Endothelial cell of umbilical vein (primary cell): ENCODE measurements at regions not wholly inside any gene's neighbourhood (a gene's known extent, or its start where the extent isn't known, plus 50 kb on each side); places are given as distances from the start of the nearest gene placed in this dataset.

Source experiments
- EZH2 ChIP-seq: IDR thresholded peaks from 2 replicates; pipeline ENCODE4 v1.6.1; 2012; ENCODE audit warnings: borderline replicate concordance, low read depth, mild to moderate bottlenecking, moderate library complexity, low read length, inconsistent platforms; ENCODE audit not compliant: severe bottlenecking
- JUN ChIP-seq: IDR thresholded peaks from 2 replicates; pipeline ENCODE4 v1.6.1; 2011; ENCODE audit warnings: borderline replicate concordance, low read depth; ENCODE audit not compliant: insufficient read length, insufficient read depth
- POLR2A ChIP-seq: IDR thresholded peaks from 2 replicates; pipeline ENCODE4 v1.6.1; 2012; ENCODE audit warnings: low read depth, mild to moderate bottlenecking, control low read depth, low read length
- TF ChIP-seq, protein P1 (sequence below), 2 donors: IDR thresholded peaks; 1 replicate in 1 of 2; 2 replicates in 1 of 2; pipeline ENCODE4 v1.5.1; 2011; ENCODE audit warnings: low read length in 2 of 2, mild to moderate bottlenecking in 2 of 2, moderate library complexity in 2 of 2, control low read depth in 1 of 2, inconsistent platforms in 1 of 2, low read depth in 1 of 2; ENCODE audit not compliant: insufficient read depth in 1 of 2; ENCODE audit errors: extremely low read depth in 1 of 2

DNA sequence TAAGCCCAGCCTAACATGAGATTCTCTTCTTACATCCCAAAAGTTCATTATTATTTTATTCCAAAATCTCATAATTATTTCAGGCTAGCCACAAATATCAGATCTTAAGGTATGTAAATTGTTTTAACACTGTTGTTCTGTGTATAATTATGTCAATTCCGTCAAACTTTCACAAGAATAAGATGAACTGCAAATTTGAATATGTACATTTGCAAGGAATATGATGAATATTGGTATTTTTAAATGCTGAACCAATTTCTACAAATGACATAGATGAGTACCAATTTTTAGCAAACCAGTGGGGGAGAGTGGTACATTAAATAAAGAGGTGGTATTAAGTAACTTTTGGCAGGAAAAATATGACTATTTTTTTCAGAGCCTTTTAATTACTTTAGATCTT lies 282.3 kb upstream of the MAD2L1 start:
- TF ChIP-seq, protein P1, sequence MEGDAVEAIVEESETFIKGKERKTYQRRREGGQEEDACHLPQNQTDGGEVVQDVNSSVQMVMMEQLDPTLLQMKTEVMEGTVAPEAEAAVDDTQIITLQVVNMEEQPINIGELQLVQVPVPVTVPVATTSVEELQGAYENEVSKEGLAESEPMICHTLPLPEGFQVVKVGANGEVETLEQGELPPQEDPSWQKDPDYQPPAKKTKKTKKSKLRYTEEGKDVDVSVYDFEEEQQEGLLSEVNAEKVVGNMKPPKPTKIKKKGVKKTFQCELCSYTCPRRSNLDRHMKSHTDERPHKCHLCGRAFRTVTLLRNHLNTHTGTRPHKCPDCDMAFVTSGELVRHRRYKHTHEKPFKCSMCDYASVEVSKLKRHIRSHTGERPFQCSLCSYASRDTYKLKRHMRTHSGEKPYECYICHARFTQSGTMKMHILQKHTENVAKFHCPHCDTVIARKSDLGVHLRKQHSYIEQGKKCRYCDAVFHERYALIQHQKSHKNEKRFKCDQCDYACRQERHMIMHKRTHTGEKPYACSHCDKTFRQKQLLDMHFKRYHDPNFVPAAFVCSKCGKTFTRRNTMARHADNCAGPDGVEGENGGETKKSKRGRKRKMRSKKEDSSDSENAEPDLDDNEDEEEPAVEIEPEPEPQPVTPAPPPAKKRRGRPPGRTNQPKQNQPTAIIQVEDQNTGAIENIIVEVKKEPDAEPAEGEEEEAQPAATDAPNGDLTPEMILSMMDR (IDR thresholded peaks at IDR 0.05; ENCODE audit: extremely low read depth in 1 of 2, insufficient read depth in 1 of 2, low read depth in 1 of 2, low read length in 2 of 2): no peak
- no peak for TF ChIP-seq POLR2A
- no peak for TF ChIP-seq JUN
- no peak for TF ChIP-seq EZH2
